ENCODE measurements at regions not wholly inside any gene's neighbourhood (a gene's known extent, or its start where the extent isn't known, plus 50 kb on each side); places are given as distances from the start of the nearest gene placed in this dataset.

GRCh38 chr9:73053543-73053942, 98.1 kb upstream of the ANXA1 start:
- TF ChIP-seq POLR2A (IDR thresholded peaks at IDR 0.05; ENCODE audit: low read depth, low read length) = no peak
- no peak for TF ChIP-seq CTCF (conservative IDR thresholded peaks at IDR 0.05; ENCODE audit: low read depth, low read length)
- TF ChIP-seq MXI1 (IDR thresholded peaks at IDR 0.05; ENCODE audit: borderline replicate concordance, low read depth, low read length) = no peak
- TF ChIP-seq USF2 (IDR thresholded peaks at IDR 0.05; ENCODE audit: low read depth, low read length) = no peak

Data from IMR-90 (cell line).